DMS153 (cell line): ENCODE measurements at regions not wholly inside any gene's neighbourhood (a gene's known extent, or its start where the extent isn't known, plus 50 kb on each side); places are given as distances from the start of the nearest gene placed in this dataset.
"Not testable (repeated sequence)": the region's sequence is repeated elsewhere in the genome, so short reads cannot be mapped to it uniquely, and the experiment has no call there.

Source experiments
- DNase-seq: peaks from one replicate; lab custom pipeline; 2025; lab: John Stamatoyannopoulos, UW

DNA sequence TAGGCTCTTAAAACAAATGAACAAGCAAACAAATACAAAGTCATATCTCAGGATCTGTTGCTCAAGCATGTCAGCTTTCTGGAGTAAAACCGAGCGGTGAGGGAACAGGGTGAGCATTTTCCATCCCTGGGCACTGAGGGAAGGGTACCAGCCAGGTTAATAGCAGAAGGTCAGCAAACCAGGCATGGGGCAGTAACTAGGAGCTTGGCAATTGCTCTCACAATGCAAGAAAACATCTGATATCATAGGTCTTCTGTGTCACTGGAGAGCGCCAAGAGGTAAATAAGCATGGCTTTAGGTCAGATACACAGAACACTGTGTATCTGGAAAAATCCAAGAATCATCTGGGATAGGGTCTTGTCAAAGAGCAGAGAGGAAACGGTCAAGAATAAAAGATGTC, 521.7 kb upstream of the AUTS2 start:
- DNase-seq: no peak

DNA sequence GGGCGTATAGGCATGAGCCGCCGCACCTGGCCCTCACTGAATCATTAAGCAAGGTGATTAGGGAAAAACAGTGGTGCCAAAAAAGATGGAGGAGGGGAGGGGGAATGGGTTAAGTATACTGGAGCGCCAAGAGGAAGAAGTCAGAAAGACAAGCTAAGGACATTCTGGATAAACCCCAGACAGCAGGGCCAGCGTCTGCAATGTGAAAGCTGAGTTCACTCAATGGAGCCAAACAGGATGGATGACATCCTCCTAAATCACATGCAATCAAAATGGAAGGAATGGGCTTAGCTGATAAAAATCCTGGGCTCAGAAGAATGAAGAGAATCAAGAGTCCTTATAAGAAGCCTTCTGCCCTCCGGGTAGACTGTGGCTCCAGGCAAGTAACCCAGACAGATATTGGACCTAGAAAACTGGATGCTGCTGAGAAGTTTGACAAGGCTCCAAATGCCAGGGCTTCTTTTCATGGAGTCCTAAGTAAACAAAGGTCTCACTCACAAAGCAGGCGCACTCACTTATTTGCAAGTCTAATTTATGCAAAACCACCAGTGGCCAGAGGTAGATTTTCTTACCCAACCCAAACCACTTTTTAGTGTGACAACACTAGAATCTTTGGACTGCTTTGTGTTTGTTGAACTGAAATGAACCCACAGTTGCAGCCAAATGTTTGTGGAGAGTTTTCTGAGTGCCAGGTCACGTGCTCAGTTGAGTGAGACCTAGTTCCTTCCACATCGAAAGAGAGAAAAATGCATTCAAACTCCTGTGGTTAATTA, 519.1 kb upstream of the AUTS2 start:
- DNase-seq: no peak

DNA sequence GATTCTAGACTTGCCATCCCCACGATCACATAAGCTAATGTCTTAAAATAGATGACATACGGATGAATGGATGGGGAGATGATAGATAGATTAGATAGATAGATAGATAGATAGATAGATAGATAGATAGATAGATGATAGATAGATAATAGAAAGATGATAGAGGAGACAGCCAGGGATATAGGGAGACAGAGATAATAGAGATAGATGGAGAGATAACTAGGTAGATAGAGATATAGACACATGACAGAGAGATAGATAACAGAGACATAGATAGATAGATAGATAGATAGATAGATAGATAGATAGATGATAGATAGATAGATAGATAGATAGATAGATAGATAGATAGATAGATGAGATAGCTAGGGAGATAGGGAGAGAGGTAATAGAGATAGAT, 511.0 kb upstream of the AUTS2 start:
- not testable (repeated sequence) for DNase-seq

DNA sequence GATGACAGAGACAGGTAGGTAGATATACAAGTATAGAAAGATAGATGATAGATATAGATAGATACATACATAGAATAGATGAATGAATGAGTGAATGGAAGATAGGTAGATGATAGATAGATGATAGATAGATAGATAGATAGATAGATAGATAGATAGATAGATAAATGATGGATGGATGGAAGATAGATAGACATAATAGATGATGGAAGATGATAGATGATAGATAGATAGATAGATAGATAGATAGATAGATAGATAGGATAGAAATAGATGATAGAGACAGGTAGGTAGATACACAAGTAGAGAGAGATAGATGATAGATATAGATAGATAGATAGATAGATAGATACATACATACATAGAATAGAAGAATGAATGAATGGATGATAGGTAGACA, 510.1 kb upstream of the AUTS2 start:
- DNase-seq: no peak

DNA sequence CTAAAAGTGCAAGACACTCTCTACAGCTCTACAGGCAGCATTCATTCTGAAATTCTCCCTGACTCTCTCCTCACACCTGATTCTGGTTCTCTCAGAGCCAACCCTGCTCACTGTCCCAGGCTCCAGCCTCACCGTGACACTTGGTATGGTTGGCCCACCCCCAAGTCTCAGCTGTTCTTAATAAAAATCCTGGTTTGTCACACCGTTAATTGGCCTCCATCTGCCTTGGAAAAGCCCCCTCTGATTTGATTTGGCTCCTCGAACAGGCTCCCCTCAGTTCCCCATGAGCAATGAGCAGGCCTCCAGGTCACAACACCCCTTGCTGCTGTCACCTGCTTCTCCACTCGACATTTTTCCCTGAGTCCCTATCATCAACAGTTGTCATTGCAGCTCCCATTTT, 507.3 kb upstream of the AUTS2 start:
- DNase-seq: no peak

DNA sequence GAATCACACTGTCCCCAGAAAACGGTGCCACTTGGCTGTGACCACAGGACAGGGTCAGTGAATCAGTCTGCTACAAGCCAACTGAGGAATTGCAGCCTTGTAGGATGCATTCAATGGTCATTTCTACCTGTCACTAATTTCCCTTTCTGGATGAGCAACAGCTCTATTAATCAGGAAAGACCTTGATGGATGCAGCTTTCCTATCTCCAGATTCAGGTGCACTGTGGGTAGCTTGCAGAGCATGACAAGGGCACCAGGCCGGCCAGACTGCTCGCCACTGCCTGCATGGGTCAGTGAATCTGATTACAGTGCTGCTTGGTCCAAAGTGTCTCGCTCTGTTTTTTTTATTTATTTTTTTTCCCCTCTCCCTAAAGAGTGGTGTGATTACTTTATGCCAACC, 506.8 kb upstream of the AUTS2 start:
- no peak for DNase-seq

DNA sequence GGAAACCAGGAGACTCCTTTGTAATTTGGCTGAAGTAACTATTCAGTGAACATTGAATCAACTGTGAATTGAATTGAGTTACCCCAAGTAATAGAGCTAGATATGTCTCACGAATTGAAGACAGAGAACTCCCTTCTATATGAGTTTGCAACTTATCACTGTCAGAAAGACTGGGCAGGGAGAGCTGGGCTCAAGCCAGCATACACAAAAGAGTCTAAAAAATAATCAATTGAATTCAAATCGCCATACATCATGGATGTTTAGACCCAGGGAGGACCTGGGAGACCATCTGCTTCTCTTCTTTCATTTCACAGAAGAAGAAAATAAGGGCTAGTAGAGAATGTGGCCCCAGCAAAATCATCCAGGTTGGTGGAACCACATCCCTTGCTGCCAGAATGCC, 503.1 kb upstream of the AUTS2 start:
- DNase-seq: no peak

DNA sequence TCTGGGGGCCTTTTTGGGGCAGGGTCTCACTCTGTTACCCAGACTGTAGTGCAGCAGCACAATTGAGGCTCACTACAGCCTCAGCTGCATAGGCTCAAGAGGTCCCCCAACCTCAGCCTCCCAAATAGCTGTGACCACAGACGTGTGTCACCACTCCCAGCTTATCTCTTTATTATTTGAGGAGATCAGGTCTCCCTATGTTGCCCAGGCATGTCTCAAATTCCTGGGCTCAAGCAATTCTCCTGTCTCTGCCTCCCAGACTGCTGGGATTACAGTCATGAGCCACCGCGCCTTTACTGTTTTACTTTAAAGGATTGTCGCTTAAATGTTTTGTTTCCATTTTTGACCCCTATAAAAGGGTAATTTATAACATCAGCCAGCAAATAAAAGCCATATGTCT, 502.6 kb upstream of the AUTS2 start:
- DNase-seq: no peak

DNA sequence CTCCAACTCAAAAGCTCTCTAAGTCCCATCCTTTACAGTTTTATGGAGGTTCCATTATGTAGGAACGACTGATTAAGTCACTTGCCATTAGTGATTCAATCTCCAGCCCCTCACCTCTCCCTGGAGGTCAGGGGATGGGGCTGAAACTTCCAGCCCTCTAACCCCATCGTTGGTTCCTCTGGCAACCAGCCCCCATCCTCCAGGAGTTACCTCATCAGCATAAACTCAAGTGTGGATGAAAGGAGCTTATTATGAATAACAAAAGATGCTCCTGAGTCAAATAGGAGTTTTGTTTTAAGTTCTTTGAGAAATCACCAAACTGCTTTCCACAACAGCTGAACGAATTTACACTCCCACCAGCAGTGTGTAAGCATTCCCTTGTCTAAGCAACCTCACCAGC, 494.3 kb upstream of the AUTS2 start:
- no peak for DNase-seq

DNA sequence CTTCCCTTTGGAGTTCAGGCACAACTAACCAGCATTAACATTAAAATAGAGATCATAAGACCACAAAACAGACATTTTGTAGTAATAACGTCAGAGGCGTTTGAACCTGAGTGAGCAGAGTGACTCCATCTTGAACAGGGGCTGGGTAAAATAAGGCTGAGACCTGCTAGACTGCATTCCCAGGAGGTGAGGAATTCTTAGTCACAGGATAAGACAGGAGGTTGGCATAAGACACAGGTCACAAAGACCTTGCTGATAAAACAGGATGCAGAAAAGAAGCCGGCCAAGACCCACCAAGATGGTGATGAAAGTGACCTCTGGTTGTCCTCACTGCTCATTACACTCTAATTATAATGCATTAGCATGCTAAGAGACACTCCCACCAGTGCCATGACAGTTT, 493.2 kb upstream of the AUTS2 start:
- DNase-seq: no peak

DNA sequence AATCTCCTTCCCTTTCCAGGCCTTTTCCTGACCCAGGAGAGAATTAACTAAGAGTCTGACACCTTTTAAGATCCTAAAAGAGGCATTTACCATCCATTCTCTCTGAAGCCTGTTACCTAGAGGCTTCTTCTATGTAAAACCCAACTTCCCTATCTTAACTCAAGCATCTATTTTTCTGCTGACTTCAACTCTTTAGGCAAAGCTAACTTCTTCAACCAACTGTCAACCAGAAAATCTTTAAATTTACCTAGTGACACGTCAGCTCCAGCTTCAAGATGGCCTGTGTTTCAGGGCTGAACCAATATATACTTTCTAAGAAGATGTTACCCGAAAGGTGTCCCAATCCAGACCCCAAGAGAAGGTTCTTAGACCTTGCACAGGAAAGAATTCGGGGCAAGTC, 492.3 kb upstream of the AUTS2 start:
- DNase-seq: no peak

DNA sequence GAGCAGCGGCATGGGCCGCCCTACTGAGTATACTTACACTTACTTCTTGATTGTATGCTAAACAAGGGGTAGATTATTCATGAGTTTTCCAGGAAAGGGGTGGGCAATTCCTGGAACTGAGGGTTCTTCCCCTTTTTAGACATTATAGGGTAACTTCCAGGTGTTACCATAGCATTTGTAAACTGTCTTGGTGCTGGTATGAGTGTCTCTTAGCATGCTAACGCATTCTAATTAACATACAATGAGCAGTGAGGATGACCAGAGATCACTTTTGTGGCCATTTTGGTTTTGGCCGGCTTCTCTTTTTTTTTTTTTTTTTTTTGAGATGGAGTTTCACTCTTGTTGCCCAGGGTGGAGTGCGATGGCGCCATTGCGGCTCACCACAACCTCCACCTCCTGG, 491.8 kb upstream of the AUTS2 start:
- not testable (repeated sequence) for DNase-seq

DNA sequence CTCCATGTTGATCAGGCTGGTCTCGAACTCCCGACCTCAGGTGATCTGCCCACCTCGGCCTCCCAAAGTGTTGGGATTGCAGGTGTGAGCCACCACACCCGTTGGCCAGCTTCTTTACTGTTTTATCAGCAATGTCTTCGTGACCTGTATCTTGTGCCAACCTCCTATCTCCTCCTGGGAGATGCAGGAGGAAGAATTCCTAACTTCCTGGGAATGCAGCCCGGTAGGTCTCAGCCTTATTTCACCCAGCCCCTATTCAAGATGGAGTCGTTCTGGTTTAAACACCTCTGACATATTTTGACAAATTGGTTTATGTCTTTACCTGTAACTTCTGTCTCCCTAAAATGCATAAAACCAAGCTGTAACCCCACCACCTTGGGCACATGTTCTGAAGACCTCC, 491.3 kb upstream of the AUTS2 start:
- not testable (repeated sequence) for DNase-seq

DNA sequence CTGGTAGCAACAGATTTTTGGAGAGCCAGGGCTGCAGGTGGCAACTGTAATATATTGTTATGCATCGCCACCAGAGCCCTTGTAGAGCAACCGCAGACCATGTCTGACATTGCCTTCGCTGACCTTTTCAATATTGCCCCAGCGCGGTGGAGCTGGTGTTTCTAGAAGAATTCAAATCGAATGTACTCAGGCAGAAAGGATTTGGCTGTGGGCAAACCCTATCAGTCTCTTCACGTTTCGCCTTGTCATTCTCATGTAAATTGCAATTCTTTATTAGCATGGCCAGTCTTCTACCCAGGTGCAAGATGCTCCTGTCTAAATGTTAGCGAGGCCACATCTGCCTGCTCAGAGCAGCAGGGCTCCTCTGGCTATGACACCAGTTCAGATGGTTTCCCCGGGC, 490.2 kb upstream of the AUTS2 start:
- DNase-seq: no peak

DNA sequence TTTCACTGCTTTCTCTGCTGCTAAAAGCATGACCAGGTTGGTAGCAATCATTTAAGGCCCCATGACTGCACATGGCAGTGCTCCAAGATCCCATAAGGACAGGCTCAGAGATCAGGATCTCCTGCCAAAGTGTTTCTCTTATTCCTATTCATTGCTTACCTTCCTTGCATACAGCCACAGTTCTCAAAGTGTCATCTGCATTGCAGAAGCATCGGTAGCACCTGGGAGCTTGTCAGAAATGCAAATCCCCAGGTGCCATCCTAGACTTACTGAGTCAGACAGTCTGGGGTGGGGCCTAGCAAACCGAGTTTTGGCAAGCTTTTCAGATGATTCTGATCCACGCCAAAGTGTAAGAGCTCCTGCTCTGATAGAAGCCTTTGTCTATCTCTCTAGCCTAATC, 489.0 kb upstream of the AUTS2 start:
- no peak for DNase-seq

DNA sequence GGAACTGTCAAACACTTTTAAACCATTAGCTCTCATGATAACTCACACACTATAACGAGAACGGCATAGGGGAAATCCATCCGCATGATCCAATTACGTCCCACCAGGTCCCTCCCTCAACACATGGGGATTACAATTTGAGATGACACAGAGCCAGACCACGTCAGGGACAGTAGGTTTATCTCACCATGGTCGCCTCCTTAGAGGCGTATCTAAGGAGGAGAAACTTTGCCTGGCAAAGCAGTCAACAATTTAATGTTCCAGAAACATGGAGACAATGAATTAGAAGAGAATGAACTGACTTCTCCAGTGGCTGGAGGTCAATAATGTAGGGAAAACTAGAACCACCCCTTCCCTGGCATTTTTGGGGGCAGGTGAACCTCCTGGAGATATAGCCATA, 488.4 kb upstream of the AUTS2 start:
- no peak for DNase-seq

DNA sequence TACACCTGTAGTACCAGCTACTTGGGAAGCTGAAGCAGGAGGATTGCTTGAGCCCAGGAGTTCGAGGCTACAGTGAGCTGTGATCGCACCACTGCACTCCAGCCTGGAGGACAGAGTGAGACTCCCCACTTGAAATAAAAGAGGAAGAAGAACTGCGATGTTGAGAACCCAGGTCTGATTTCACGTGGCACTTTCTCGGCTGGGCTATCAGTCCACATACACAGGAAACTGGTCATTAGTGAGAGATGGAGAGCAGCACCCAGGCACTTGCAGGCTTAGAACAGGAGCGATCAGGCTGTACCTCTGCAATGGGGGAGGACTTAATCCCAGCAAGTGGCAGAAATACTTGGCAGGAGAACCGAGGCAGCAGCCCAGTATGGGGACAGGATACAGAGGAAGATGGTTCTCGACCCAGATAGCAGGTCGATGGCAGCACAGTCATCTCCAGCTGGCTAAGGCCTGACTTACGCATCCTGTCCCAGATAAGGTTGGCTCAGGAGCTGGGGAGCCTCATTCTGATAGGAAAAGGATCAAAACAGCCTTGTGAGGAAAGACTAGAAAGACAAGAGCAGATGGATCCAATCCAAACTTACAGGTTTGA, 487.7 kb upstream of the AUTS2 start:
- no peak for DNase-seq

DNA sequence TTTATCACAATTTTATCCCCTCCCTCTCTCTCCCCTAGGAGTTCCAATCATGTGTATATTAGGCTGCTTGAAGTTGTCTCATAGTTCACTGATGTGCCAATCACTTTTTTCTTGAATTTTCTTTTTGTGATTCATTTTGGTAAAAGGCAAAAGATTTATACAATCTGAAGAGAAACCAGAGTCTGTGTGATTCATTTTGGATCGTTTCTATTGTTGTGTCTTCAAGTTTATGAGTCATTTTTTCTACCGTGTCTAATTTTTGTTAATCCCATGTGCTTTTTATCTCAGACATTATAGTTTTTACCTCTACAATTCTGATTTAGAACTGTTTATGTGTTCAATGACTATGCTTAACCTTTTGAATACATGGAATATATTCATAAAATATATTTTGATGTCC, 483.9 kb upstream of the AUTS2 start:
- no peak for DNase-seq

DNA sequence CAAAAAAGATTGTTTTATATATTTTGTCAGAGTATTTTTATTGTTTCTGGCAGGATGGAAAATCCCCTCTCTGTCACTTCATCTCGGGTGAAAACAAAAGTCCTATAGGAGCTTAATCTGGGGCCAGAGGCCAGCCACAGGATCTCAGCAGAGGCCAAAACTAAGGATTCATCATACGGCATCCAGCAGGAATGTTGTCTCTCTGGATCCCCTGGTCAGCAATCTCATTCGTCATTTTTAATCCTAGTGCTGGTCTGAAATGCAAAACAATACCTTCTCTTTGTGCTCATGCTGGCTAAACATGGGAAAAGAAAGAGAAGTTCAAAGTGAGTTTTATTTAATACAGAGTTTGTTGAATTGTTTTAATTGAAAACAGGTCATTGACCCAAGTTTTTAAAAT, 482.5 kb upstream of the AUTS2 start:
- DNase-seq: no peak

DNA sequence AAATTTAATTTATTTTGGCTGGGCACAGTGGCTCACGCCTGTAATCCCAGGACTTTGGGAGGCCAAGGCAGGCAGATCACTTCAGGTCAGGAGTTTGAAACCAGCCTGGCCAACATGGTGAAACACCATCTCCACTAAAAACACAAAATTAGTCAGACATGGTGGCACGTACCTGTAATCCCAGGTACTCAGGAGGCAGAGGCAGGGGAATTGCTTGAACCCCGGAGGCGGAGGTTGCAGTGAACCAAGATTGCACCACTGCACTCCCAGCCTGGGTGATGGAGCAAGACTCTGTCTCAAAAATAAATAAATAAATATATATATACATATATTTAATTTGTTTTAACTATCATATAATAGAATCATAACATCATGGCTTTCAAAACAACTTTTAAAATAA, 482.1 kb upstream of the AUTS2 start:
- DNase-seq: not testable (repeated sequence)

DNA sequence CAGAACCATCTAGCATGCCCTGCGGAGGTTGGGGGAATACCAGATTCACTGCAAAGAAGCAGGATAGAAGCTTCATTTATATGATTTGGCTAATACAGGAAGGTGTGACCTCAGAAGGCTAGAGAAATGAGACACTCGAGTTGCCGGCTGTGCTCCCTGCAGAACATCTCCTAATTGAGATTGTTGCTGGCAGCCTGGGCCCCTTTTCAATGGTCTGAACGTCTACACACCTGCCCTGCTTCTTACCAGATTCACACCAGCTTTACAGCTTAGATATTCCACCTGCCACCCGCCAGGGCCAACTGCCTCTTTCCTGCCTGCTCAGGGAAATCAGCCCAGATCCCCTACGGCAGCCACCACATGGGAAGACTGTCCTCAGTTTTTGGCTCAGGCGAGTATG, 475.3 kb upstream of the AUTS2 start:
- no peak for DNase-seq

DNA sequence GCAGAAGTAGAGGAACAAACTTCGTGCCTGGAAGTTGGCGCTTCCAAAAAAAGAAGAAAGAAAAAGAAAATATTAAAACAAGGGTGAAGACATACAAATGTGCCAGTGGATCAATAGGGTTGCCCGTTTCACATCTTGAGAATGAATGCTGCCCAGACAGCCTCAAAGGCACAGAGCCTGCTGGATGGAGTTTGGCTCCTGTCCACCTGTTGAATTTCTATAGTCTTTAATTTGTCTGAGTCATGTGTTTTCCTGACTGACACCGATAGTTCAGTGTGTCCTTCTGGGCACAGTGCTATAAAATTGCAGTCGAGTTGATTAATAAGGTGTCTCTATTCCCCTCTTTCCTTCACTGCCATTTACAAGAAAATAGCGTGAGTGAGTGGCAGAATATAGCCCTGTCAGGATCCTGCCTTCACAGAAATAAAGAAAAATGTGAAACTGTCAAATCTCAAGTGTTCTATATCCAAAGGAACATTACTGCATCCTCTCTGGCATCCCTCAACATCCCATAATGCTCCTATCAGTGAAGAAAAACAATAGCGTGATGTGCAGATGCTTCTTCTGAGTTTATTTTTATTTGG, 471.3 kb upstream of the AUTS2 start:
- DNase-seq: no peak

DNA sequence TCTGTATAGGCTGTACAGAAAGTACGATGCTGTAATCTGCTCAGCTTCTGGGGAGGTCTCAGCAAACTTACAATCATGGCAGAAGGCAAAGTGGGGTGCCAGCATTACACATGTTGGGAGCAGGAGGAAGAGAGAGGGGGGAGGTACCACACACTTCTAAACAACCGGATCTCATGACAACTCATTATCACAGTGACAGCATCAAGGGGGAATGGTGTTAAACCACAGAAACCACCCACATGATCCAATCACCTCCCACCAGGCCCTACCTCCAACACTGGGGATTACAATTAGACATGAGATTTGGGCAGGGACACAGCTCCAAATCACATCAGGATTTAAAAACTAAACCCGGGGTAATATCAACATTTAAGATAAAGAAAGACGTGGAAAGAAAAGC, 468.8 kb upstream of the AUTS2 start:
- DNase-seq: no peak

DNA sequence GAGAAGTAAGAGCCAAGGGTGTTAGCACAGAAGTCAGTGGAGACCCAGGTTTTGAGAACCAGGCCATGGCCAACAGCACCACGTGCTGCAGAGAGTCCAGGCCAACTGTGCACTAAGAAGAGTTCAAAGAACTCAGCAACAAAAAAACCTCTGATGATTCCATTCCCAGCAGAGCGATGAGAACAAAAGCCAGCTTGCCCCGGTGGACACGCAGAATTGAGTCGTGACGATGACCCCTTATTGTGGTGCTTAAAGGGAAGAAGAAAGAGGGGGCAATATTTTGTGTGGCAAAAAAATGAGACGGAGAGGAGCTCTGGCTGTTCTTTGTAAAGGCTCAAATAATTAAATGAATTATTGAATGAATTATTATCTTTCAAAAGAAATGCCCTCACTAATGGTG, 468.3 kb upstream of the AUTS2 start:
- DNase-seq: no peak
